ENCODE measurements at regions not wholly inside any gene's neighbourhood (a gene's known extent, or its start where the extent isn't known, plus 50 kb on each side); places are given as distances from the start of the nearest gene placed in this dataset.
"Not testable (repeated sequence)": the region's sequence is repeated elsewhere in the genome, so short reads cannot be mapped to it uniquely, and the experiment has no call there.

- DNase-seq: no peak
Measured at GRCh38 chr1:245023222-245023621, 131.6 kb upstream of the KIF26B start.

- DNase-seq: no peak
Measured at GRCh38 chr1:245019910-245020486, 134.8 kb upstream of the KIF26B start.

GRCh38 chr1:245016700-245017099 is 138.1 kb upstream of the KIF26B start:
- no peak for DNase-seq

GRCh38 chr1:245015031-245015430 is 139.8 kb upstream of the KIF26B start:
- no peak for DNase-seq

- no peak for DNase-seq
Measured at GRCh38 chr1:245014247-245015029, 140.3 kb upstream of the KIF26B start.

- no peak for DNase-seq
Measured at GRCh38 chr1:245010018-245010614, 144.7 kb upstream of the KIF26B start.

GRCh38 chr1:245008761-245009160 is 144.4 kb upstream of the HNRNPU start:
- DNase-seq: peak; percentile 13

- DNase-seq: no peak
Measured at GRCh38 chr1:245007852-245008251, 143.5 kb upstream of the HNRNPU start.

GRCh38 chr1:245003246-245003645 is 138.9 kb upstream of the HNRNPU start:
- no peak for DNase-seq

GRCh38 chr1:245001252-245001651 is 136.9 kb upstream of the HNRNPU start:
- no peak for DNase-seq

- DNase-seq: no peak
Measured at GRCh38 chr1:245000872-245001188, 136.5 kb upstream of the HNRNPU start.

- DNase-seq: not testable (repeated sequence)
Measured at GRCh38 chr1:244999644-245000043, 135.3 kb upstream of the HNRNPU start.

GRCh38 chr1:244998717-244999346 is 134.5 kb upstream of the HNRNPU start:
- no peak for DNase-seq

- no peak for DNase-seq
Measured at GRCh38 chr1:244995602-244996400, 131.5 kb upstream of the HNRNPU start.

GRCh38 chr1:244992833-244993232 is 128.5 kb upstream of the HNRNPU start:
- DNase-seq: peak; percentile 42

- DNase-seq: peak; percentile 39
Measured at GRCh38 chr1:244989813-244990212, 125.5 kb upstream of the HNRNPU start.

- DNase-seq: no peak
Measured at GRCh38 chr1:244988521-244988920, 124.2 kb upstream of the HNRNPU start.

- no peak for DNase-seq
Measured at GRCh38 chr1:244980605-244981004, 116.3 kb upstream of the HNRNPU start.

- DNase-seq: no peak
Measured at GRCh38 chr1:244974550-244974949, 110.2 kb upstream of the HNRNPU start.

GRCh38 chr1:244974106-244974505 is 109.8 kb upstream of the HNRNPU start:
- DNase-seq: no peak

- no peak for DNase-seq
Measured at GRCh38 chr1:244971552-244972216, 107.3 kb upstream of the HNRNPU start.

GRCh38 chr1:244970744-244971551 is 106.6 kb upstream of the HNRNPU start:
- peak; percentile 97 for DNase-seq

Data from fibroblast of upper back skin (primary cell).